ENCODE measurements at regions not wholly inside any gene's neighbourhood (a gene's known extent, or its start where the extent isn't known, plus 50 kb on each side); places are given as distances from the start of the nearest gene placed in this dataset.

GRCh38 chr6:91691449-91691848 lies 1104.6 kb upstream of the MAP3K7 start:
- peak; percentile 90 for DNase-seq (ENCODE audit: low read depth)
- H3K4me3 ChIP-seq (ENCODE audit: low read depth, low read length) = no peak overlapping the region
- no peak for TF ChIP-seq CTCF (conservative IDR thresholded peaks at IDR 0.05; ENCODE audit: low read depth, low read length)

- DNase-seq (ENCODE audit: low read depth) = no peak
- no peak for TF ChIP-seq CTCF (conservative IDR thresholded peaks at IDR 0.05; ENCODE audit: low read depth, low read length)
- no peak overlapping the region for H3K4me3 ChIP-seq (ENCODE audit: low read depth, low read length)
Measured at GRCh38 chr6:91683240-91683639, 1096.4 kb upstream of the MAP3K7 start.

- no peak overlapping the region for H3K4me3 ChIP-seq (ENCODE audit: low read depth, low read length)
- no peak for TF ChIP-seq CTCF (conservative IDR thresholded peaks at IDR 0.05; ENCODE audit: low read depth, low read length)
- no peak for DNase-seq (ENCODE audit: low read depth)
Measured at GRCh38 chr6:91681296-91681695, 1094.4 kb upstream of the MAP3K7 start.

GRCh38 chr6:91678679-91679446 lies 1092.0 kb upstream of the MAP3K7 start:
- no peak for TF ChIP-seq CTCF (conservative IDR thresholded peaks at IDR 0.05; ENCODE audit: low read depth, low read length)
- H3K4me3 ChIP-seq (ENCODE audit: low read depth, low read length) = no peak overlapping the region
- no peak for DNase-seq (ENCODE audit: low read depth)

- DNase-seq (ENCODE audit: low read depth) = no peak
Measured at GRCh38 chr6:91672201-91672600, 1085.3 kb upstream of the MAP3K7 start.

GRCh38 chr6:91669871-91670268 lies 1083.0 kb upstream of the MAP3K7 start:
- no peak overlapping the region for H3K4me3 ChIP-seq (ENCODE audit: low read depth, low read length)
- no peak for TF ChIP-seq CTCF (conservative IDR thresholded peaks at IDR 0.05; ENCODE audit: low read depth, low read length)
- DNase-seq (ENCODE audit: low read depth) = no peak

More at GRCh38 chr6:91672201-91672600, 1085.3 kb upstream of the MAP3K7 start:
- TF ChIP-seq CTCF (conservative IDR thresholded peaks at IDR 0.05; ENCODE audit: low read depth, low read length) = no peak
- H3K4me3 ChIP-seq (ENCODE audit: low read depth, low read length) = no peak overlapping the region

Data from epithelial cell of proximal tubule (primary cell).